Adrenal gland (tissue), 5 donors: ENCODE measurements at regions not wholly inside any gene's neighbourhood (a gene's known extent, or its start where the extent isn't known, plus 50 kb on each side); places are given as distances from the start of the nearest gene placed in this dataset.

ENCODE experiments used
- CTCF ChIP-seq, 6 experiments: fragments of 450-650 bp in 4 of 6; fragments of 200-600 bp in 2 of 6; sonication (generic) in 1 of 6; IDR thresholded peaks; 1 replicate in 5 of 6; 2 replicates in 1 of 6; pipeline versions ENCODE4 v1.5.1 to v1.8.0; 2016 to 2021; ENCODE audit warnings: antibody characterized with exemption in 6 of 6, mild to moderate bottlenecking in 2 of 6, moderate library complexity in 1 of 6
- POLR2A ChIP-seq, 2 donors: fragments of 450-650 bp; IDR thresholded peaks; one replicate each; pipeline ENCODE4 v1.6.1; 2017; ENCODE audit warnings: antibody characterized with exemption in 2 of 2, mild to moderate bottlenecking in 2 of 2, moderate library complexity in 1 of 2
- donor health status: DM: no; HTN: no; CAD: no.

DNA sequence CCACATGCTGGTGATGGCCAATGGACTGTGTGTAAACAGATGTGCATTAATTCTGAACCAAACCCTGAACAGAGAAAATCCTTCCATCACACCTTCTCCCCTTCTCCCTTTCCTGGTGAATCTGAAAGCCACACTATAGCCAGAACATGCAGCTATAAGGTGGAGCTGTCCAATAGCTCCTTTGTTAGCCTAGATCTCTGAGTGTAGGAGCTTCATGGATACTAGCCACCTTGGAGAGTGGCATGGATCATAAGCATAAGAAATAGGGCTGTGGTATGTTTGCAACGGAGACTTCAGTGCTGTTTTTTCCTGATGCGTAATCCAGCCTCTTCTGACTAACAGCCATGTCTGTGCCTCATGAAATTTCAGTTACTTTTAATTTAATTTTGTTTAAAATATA lies 364.5 kb downstream of the BTG1 start:
- TF ChIP-seq CTCF (IDR thresholded peaks at IDR 0.05) (no peak), POLR2A (IDR thresholded peaks at IDR 0.05) (no peak)
